Epithelial cell of proximal tubule (primary cell): ENCODE measurements at regions not wholly inside any gene's neighbourhood (a gene's known extent, or its start where the extent isn't known, plus 50 kb on each side); places are given as distances from the start of the nearest gene placed in this dataset.

Experiments
- DNase-seq: peaks from one replicate; pipeline ENCODE4 v3.0.0-alpha.2; 2011; ENCODE audit warnings: low read depth
- H3K4me3 ChIP-seq: 2 replicates; pipeline ENCODE4 v1.5.1; 2011; ENCODE audit warnings: low read depth, mild to moderate bottlenecking, low read length
- CTCF ChIP-seq: conservative IDR thresholded peaks from 2 replicates; pipeline ENCODE4 v1.5.1; 2012; ENCODE audit warnings: low read depth, mild to moderate bottlenecking, low read length

- no peak for TF ChIP-seq CTCF
- DNase-seq: no peak
- no peak overlapping the region for H3K4me3 ChIP-seq
These were observed 57.0 kb upstream of the PAK1 start for GRCh38 chr11:77530879-77531278.

DNA sequence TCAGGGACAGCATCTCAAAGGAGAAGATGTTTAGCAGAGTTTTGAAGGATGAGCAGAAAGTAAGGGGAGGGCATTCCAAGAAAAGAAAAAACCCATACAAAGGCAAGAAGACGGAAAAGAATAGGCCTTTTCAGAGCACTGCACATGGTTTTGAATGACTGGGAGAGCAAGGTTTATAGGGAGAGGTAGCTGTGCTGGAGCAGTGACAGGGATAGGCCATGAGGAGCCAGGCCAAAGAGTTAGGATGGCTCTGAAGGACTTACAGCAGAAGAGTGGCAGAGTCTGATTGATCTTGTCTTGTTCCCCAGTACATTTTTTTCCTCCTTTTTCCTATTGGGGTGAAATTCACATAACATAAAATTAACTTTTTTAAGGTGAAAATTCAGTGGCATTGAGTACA is 55.8 kb upstream of the PAK1 start:
- DNase-seq: no peak
- no peak for TF ChIP-seq CTCF
- H3K4me3 ChIP-seq: no peak overlapping the region

- no peak for TF ChIP-seq CTCF
- no peak for DNase-seq
- no peak overlapping the region for H3K4me3 ChIP-seq
These were observed 51.7 kb upstream of the PAK1 start for GRCh38 chr11:77525455-77526091.

DNA sequence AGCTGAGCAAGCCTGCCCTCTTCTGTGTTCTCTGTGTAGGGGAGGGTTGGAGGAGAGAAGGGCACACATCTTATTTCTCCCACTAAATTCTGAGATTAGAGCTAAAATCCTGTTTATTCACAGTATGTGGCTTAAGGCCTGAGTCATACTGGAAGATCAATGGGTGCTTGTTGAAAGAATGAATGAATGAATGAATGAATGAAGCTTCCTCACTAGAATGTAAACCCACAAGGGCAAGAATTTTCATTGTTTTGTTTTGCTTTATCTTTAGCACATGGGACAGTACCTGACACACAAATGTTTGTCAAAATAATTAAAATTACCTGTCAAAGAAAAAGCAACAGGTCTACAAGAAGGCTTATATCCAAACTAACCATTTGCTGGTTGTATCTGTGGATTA is 50.6 kb upstream of the PAK1 start:
- DNase-seq: no peak
- peak; percentile 17 for TF ChIP-seq CTCF
- H3K4me3 ChIP-seq: no peak overlapping the region

DNA sequence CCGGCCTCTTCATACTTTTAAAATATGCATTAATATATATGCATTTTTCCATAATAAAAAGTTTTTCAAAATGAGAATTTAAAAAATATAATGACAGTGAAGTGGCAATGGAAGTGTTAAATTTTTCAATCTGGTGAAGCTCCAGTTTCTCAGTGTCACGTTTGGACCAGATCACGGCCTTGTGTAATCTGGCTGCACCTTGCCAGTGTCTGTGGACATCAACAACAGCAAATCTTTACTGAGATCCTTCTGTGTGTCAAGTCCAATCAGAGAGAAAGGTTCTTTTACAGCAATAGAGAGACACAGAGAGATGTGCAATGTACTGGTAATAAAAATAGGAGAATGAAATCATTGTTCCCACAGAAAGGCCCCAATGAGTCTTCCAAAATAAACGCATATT is 49.8 kb upstream of the PAK1 start:
- no peak for DNase-seq
- no peak overlapping the region for H3K4me3 ChIP-seq
- TF ChIP-seq CTCF: no peak
